Nephron progenitor cell (in vitro differentiated cells): ENCODE measurements at regions not wholly inside any gene's neighbourhood (a gene's known extent, or its start where the extent isn't known, plus 50 kb on each side); places are given as distances from the start of the nearest gene placed in this dataset.

Source experiments
- DNase-seq: peaks from one replicate; pipeline ENCODE4 v3.0.0; 2021
- H3K27ac Mint-ChIP-seq: 2 replicates; pipeline ENCODE4 v1.8.0; 2021; ENCODE audit warnings: mild to moderate bottlenecking, moderate library complexity, mixed read lengths
- H3K27me3 Mint-ChIP-seq: 2 replicates; pipeline ENCODE4 v1.8.0; 2021; ENCODE audit warnings: mild to moderate bottlenecking, low read depth, mixed read lengths; ENCODE audit not compliant: poor library complexity
- H3K36me3 Mint-ChIP-seq: 2 replicates; pipeline ENCODE4 v1.8.0; 2021; ENCODE audit warnings: low read depth, mixed read lengths
- H3K4me1 Mint-ChIP-seq: 2 replicates; pipeline ENCODE4 v1.8.0; 2021; ENCODE audit warnings: mixed read lengths
- H3K4me3 Mint-ChIP-seq: 2 replicates; pipeline ENCODE4 v1.8.0; 2021; ENCODE audit warnings: mild to moderate bottlenecking, moderate library complexity, mixed read lengths
- H3K9me3 Mint-ChIP-seq: 2 replicates; pipeline ENCODE4 v1.8.0; 2021; ENCODE audit warnings: mild to moderate bottlenecking, moderate library complexity, mixed read lengths
- TF ChIP-seq, protein P1 (sequence below): fragments of 200-600 bp; sonication (generic); IDR thresholded peaks from 2 replicates; pipeline ENCODE4 v1.5.0; 2021; ENCODE audit warnings: antibody characterized with exemption

DNA sequence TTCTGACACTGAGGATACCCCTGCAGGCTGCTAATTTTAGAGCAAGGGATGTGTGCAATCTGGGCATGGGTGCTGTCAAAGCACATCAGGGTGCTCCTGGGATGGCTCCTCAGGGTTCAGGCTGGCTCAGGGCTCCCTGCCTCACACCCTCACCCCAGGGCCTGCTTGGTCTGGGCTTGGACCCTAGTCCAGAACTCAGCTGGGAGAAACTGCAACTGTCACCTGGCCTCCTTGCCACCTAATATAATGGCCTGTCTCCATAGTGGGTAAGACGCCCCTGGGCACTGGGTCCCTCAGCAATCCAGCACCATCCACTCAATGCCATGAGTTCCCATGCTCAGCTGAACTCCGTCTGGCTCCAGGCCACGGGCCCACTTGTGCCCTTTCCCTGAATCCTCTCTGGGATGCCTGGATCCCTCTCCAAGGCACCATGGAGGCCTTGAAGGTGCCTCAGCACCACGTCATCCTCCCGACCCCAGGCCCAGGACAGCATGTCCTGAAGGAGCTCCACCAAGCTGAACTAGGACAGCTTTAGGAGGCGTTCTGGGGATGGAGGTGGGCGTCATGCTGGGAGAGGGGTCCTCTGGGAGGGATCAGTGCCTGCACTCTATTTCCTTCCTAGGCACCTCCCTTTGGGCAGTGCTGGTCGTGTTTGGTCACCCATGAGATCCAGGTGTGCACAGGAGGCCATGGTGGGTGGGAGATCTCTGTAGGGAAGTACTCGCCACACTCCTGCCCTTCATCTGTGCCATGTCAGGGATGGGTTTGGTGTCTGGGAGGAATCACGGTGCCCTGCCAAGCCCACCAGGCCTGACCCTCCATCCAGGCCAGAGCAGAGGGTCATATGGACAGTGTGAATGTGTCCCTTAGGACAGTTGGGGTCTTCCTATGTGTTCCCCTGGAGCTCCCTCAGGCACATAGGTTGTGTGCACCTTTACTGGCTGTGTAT, 1688.4 kb downstream of the TP53TG3F start:
- Mint-ChIP-seq H3K4me1 (no peaks in the 10 kb centered on the region), H3K9me3 (peaks cover 92% of the 10 kb centered on the region), H3K36me3 (no peaks in the 10 kb centered on the region), H3K4me3 (no peak overlapping the region), H3K27me3 (no peaks in the 10 kb centered on the region), H3K27ac (no peak overlapping the region)
- TF ChIP-seq, protein P1, sequence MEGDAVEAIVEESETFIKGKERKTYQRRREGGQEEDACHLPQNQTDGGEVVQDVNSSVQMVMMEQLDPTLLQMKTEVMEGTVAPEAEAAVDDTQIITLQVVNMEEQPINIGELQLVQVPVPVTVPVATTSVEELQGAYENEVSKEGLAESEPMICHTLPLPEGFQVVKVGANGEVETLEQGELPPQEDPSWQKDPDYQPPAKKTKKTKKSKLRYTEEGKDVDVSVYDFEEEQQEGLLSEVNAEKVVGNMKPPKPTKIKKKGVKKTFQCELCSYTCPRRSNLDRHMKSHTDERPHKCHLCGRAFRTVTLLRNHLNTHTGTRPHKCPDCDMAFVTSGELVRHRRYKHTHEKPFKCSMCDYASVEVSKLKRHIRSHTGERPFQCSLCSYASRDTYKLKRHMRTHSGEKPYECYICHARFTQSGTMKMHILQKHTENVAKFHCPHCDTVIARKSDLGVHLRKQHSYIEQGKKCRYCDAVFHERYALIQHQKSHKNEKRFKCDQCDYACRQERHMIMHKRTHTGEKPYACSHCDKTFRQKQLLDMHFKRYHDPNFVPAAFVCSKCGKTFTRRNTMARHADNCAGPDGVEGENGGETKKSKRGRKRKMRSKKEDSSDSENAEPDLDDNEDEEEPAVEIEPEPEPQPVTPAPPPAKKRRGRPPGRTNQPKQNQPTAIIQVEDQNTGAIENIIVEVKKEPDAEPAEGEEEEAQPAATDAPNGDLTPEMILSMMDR: no peak
- DNase-seq: no peak

DNA sequence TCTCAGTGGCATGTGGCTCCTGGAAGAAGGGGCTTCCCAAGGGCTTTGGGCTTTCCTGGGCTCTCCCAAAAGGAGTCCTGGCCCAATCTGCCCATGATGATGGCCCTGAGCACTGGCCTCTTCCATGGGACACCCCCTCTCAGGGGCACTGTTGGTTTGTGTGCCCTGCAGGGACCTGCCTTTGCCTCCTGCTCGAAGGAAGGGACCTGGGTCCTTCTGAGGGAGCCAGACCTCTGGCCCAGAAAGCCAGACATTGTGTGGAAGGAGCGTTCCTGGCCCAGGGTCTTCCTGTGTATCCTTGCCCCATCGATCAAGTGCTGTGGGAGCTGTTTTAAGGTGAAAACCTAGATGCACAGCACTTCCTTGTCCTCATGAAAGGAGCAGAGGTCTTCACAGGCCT, 1689.3 kb downstream of the TP53TG3F start:
- no peak for DNase-seq
- peaks cover 92% of the 10 kb centered on the region for H3K9me3 Mint-ChIP-seq
- no peaks in the 10 kb centered on the region for H3K27me3 Mint-ChIP-seq
- no peak overlapping the region for H3K4me3 Mint-ChIP-seq
- TF ChIP-seq, protein P1: no peak
- no peaks in the 10 kb centered on the region for H3K4me1 Mint-ChIP-seq
- no peaks in the 10 kb centered on the region for H3K36me3 Mint-ChIP-seq
- H3K27ac Mint-ChIP-seq: no peak overlapping the region

DNA sequence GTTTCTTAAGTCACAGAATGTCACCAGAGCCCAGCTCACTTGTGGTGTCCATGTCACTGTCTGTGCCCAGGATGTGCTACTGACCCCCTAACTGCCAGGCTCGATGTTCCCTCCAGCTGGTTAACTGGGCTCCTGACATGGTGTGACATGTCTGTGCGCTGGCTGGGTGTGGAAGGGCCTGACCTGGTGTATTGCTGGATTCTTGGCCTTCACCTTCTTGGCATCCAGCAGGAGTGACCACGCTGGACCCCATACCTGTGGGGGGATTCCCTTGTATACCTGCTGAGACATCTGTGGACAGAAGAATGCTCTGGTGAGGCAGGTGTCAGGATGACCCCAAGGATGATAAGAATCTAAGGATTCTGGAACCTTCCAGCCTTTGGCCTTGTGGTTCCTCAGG, 1690.1 kb downstream of the TP53TG3F start:
- no peaks in the 10 kb centered on the region for H3K27me3 Mint-ChIP-seq
- no peaks in the 10 kb centered on the region for H3K36me3 Mint-ChIP-seq
- H3K27ac Mint-ChIP-seq: no peak overlapping the region
- TF ChIP-seq, protein P1: no peak
- H3K4me1 Mint-ChIP-seq: no peaks in the 10 kb centered on the region
- no peak for DNase-seq
- H3K4me3 Mint-ChIP-seq: no peak overlapping the region
- H3K9me3 Mint-ChIP-seq: peaks cover 92% of the 10 kb centered on the region

DNA sequence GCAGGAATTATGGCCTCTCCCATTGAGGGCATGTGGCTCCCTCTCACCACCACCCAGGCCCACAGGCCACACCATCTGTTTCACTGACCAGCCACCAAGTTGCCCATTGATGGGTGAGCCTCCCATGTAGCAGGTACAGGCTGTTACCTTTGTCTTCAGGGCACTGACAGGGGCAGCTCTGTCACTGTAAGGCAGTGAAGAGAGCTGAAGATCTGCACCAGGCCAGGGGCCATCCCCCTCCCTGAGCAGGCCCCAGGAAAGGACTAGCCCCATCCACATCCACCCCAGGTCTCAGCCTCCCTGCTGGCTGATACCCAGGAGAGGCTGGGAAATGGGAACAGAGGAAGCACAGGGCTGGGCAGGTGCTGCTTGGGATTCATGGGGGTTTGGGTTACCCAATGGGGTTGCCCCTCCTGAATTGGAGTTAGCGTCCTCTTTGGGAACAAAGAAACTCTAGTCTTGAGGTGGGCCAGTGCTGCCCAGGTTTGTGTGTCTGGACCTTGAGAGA, 1691.4 kb downstream of the TP53TG3F start:
- no peak for DNase-seq
- Mint-ChIP-seq H3K27ac (no peak overlapping the region), H3K36me3 (no peaks in the 10 kb centered on the region), H3K27me3 (no peaks in the 10 kb centered on the region), H3K4me1 (no peaks in the 10 kb centered on the region), H3K9me3 (peaks cover 94% of the 10 kb centered on the region), H3K4me3 (no peak overlapping the region)
- TF ChIP-seq, protein P1: no peak

DNA sequence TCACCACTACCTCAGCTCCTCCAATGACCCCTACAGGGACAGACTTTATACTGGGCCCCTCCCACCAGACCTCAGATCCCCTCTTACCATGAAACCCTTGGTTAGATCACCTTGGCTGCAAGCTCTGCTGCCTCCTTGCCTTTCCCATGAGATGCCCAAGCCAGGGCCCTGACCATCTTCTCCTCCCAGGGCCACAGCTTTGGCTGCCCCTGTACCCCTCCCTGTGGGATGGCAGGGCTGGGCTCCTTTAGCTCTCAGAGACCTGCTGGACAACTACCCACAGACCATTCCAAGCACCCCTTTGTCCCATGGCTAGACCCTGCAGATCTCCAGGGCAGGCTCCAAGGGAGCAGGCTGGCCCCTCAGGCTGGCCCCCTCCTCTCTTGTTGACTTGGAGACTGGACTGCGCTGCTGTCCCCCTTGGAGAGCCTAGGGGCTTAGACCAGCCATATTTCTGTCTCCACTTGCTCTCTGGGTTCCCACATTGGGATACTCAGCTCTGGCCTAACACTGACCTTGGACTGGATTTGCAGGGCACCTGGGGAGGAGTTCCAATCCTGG, 1692.7 kb downstream of the TP53TG3F start:
- Mint-ChIP-seq H3K9me3 (peaks cover 96% of the 10 kb centered on the region), H3K4me3 (no peak overlapping the region), H3K27ac (no peak overlapping the region), H3K36me3 (no peaks in the 10 kb centered on the region), H3K27me3 (no peaks in the 10 kb centered on the region), H3K4me1 (no peaks in the 10 kb centered on the region)
- no peak for DNase-seq
- TF ChIP-seq, protein P1: no peak
